Skeletal muscle tissue (tissue), 3 donors: ENCODE measurements at regions not wholly inside any gene's neighbourhood (a gene's known extent, or its start where the extent isn't known, plus 50 kb on each side); places are given as distances from the start of the nearest gene placed in this dataset.

Experiments
- H3K27ac ChIP-seq: one replicate; pipeline ENCODE4 v1.7.0; 2013; ENCODE audit warnings: mild to moderate bottlenecking, low read depth, low read length, inconsistent platforms
- H3K27me3 ChIP-seq, 3 donors: one replicate each; pipeline ENCODE4 v1.7.0; 2013; ENCODE audit warnings: low read length in 3 of 3; ENCODE audit not compliant: control insufficient read depth in 3 of 3, insufficient read depth in 3 of 3
- H3K36me3 ChIP-seq, 3 donors: one replicate each; pipeline ENCODE4 v1.7.0; 2013; ENCODE audit warnings: low read length in 3 of 3; ENCODE audit not compliant: control insufficient read depth in 3 of 3, insufficient read depth in 3 of 3
- H3K4me1 ChIP-seq, 3 donors: one replicate each; pipeline ENCODE4 v1.7.0; 2013; ENCODE audit warnings: low read length in 3 of 3, mild to moderate bottlenecking in 3 of 3; ENCODE audit not compliant: control insufficient read depth in 3 of 3, insufficient read depth in 3 of 3
- H3K4me3 ChIP-seq, 3 donors: one replicate each; pipeline ENCODE4 v1.7.0; 2013; ENCODE audit warnings: low read length in 3 of 3
- H3K9ac ChIP-seq, 3 donors: one replicate each; pipeline ENCODE4 v1.7.0; 2013; ENCODE audit warnings: low read length in 3 of 3, mild to moderate bottlenecking in 3 of 3, moderate library complexity in 2 of 3, low read depth in 1 of 3
- H3K9me3 ChIP-seq, 3 donors: one replicate each; pipeline ENCODE4 v1.7.0; 2013; ENCODE audit warnings: low read length in 3 of 3; ENCODE audit not compliant: control insufficient read depth in 3 of 3
- donor health status: Osteomylitis.

- Histone ChIP-seq H3K9ac (peak overlapping the region in 1 of 3 donors; percentile 33), H3K27me3 (peaks cover 38 to 42% (median 39%) of the 10 kb centered on the region in 3 donors), H3K27ac (no peak overlapping the region), H3K4me1 (peaks cover 13 to 19% (median 14%) of the 10 kb centered on the region in 3 donors), H3K9me3 (no peaks in the 10 kb centered on the region), H3K36me3 (no peaks in the 10 kb centered on the region), H3K4me3 (peak overlapping the region in 2 of 3 donors; percentile 58 to 66)
Measured at GRCh38 chr6:21666853-21667681, 73.5 kb downstream of the SOX4 start.

- Histone ChIP-seq H3K9me3 (no peaks in the 10 kb centered on the region), H3K36me3 (no peaks in the 10 kb centered on the region), H3K27ac (no peak overlapping the region), H3K4me1 (peaks cover 13 to 19% (median 14%) of the 10 kb centered on the region in 3 donors), H3K27me3 (peaks cover 31 to 35% (median 34%) of the 10 kb centered on the region in 3 donors), H3K9ac (no peak overlapping the region), H3K4me3 (no peak overlapping the region)
Measured at GRCh38 chr6:21668795-21669194, 75.2 kb downstream of the SOX4 start.

- Histone ChIP-seq H3K9me3 (no peaks in the 10 kb centered on the region), H3K27ac (no peak overlapping the region), H3K36me3 (no peaks in the 10 kb centered on the region), H3K4me1 (no peaks in the 10 kb centered on the region), H3K4me3 (no peak overlapping the region), H3K9ac (no peak overlapping the region), H3K27me3 (no peaks in the 10 kb centered on the region)
Measured at GRCh38 chr6:21676769-21677168, 83.2 kb downstream of the SOX4 start.

GRCh38 chr6:21678990-21679389 lies 85.4 kb downstream of the SOX4 start:
- H3K9me3 ChIP-seq = no peaks in the 10 kb centered on the region
- no peaks in the 10 kb centered on the region for H3K27me3 ChIP-seq
- no peak overlapping the region for H3K9ac ChIP-seq
- no peak overlapping the region for H3K27ac ChIP-seq
- no peaks in the 10 kb centered on the region for H3K4me1 ChIP-seq
- no peak overlapping the region for H3K4me3 ChIP-seq
- H3K36me3 ChIP-seq = no peaks in the 10 kb centered on the region

- H3K9me3 ChIP-seq = no peaks in the 10 kb centered on the region
- H3K4me1 ChIP-seq = no peaks in the 10 kb centered on the region
- H3K9ac ChIP-seq = no peak overlapping the region
- H3K36me3 ChIP-seq = no peaks in the 10 kb centered on the region
- no peaks in the 10 kb centered on the region for H3K27me3 ChIP-seq
- no peak overlapping the region for H3K4me3 ChIP-seq
- no peak overlapping the region for H3K27ac ChIP-seq
Measured at GRCh38 chr6:21679761-21680265, 86.3 kb downstream of the SOX4 start.

GRCh38 chr6:21680611-21681010 lies 87.1 kb downstream of the SOX4 start:
- Histone ChIP-seq H3K4me1 (no peaks in the 10 kb centered on the region), H3K9ac (no peak overlapping the region), H3K9me3 (no peaks in the 10 kb centered on the region), H3K36me3 (no peaks in the 10 kb centered on the region), H3K27ac (no peak overlapping the region), H3K4me3 (no peak overlapping the region), H3K27me3 (no peaks in the 10 kb centered on the region)

- Histone ChIP-seq H3K27ac (no peak overlapping the region), H3K36me3 (no peaks in the 10 kb centered on the region), H3K4me1 (no peaks in the 10 kb centered on the region), H3K9me3 (peaks cover 0 to 4% (median 4%) of the 10 kb centered on the region in 3 donors), H3K27me3 (no peaks in the 10 kb centered on the region), H3K9ac (no peak overlapping the region), H3K4me3 (no peak overlapping the region)
Measured at GRCh38 chr6:21690489-21690888, 96.9 kb downstream of the SOX4 start.

GRCh38 chr6:21691685-21692346 lies 98.3 kb downstream of the SOX4 start:
- Histone ChIP-seq H3K4me1 (no peaks in the 10 kb centered on the region), H3K27ac (no peak overlapping the region), H3K36me3 (no peaks in the 10 kb centered on the region), H3K9me3 (peaks cover 0 to 4% (median 4%) of the 10 kb centered on the region in 3 donors), H3K4me3 (no peak overlapping the region), H3K9ac (no peak overlapping the region), H3K27me3 (no peaks in the 10 kb centered on the region)

- no peaks in the 10 kb centered on the region for H3K36me3 ChIP-seq
- H3K27ac ChIP-seq = no peak overlapping the region
- H3K9me3 ChIP-seq = peaks cover 0 to 4% (median 3%) of the 10 kb centered on the region in 3 donors
- no peak overlapping the region for H3K4me3 ChIP-seq
- no peak overlapping the region for H3K9ac ChIP-seq
- H3K4me1 ChIP-seq = no peaks in the 10 kb centered on the region
- no peaks in the 10 kb centered on the region for H3K27me3 ChIP-seq
Measured at GRCh38 chr6:21692721-21693120, 99.2 kb downstream of the SOX4 start.

GRCh38 chr6:21694168-21694567 lies 100.6 kb downstream of the SOX4 start:
- no peaks in the 10 kb centered on the region for H3K9me3 ChIP-seq
- H3K36me3 ChIP-seq = no peaks in the 10 kb centered on the region
- H3K9ac ChIP-seq = no peak overlapping the region
- no peaks in the 10 kb centered on the region for H3K27me3 ChIP-seq
- H3K4me1 ChIP-seq = no peaks in the 10 kb centered on the region
- H3K27ac ChIP-seq = no peak overlapping the region
- no peak overlapping the region for H3K4me3 ChIP-seq
